ENCODE measurements at regions not wholly inside any gene's neighbourhood (a gene's known extent, or its start where the extent isn't known, plus 50 kb on each side); places are given as distances from the start of the nearest gene placed in this dataset.

DNA sequence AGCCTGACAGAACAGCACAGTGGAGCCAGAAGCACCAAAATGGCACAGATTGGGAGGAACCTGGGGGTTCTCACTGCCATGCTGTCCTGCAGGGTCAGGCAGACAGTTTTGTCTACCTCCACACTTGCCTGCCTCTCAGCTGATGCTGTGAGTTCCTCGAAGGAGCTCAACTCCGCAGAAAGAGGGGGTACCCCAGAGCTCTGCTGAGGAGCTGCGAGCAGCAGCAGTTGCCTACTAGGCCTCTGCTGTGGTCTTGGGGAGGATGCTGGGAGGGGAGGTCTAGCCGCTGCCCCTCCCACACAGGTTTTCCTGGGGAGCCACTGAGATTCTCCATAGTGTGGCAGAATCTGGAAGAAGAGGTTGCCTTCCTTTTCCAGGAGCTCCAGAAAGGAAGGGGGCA, 192.5 kb downstream of the FOXD2 start:
- no peaks in the 10 kb centered on the region for H3K9me3 ChIP-seq (ENCODE audit: low read length)
- H3K4me3 ChIP-seq (ENCODE audit: low read length) = no peak overlapping the region
- H2AFZ ChIP-seq (ENCODE audit: low read depth, low read length) = no peak overlapping the region
- no peaks in the 10 kb centered on the region for H3K27me3 ChIP-seq (ENCODE audit: insufficient read depth, low read length)
- H3K36me3 ChIP-seq (ENCODE audit: insufficient read depth, low read length) = no peaks in the 10 kb centered on the region
- H3K4me1 ChIP-seq (ENCODE audit: insufficient read depth, low read length) = no peaks in the 10 kb centered on the region

DNA sequence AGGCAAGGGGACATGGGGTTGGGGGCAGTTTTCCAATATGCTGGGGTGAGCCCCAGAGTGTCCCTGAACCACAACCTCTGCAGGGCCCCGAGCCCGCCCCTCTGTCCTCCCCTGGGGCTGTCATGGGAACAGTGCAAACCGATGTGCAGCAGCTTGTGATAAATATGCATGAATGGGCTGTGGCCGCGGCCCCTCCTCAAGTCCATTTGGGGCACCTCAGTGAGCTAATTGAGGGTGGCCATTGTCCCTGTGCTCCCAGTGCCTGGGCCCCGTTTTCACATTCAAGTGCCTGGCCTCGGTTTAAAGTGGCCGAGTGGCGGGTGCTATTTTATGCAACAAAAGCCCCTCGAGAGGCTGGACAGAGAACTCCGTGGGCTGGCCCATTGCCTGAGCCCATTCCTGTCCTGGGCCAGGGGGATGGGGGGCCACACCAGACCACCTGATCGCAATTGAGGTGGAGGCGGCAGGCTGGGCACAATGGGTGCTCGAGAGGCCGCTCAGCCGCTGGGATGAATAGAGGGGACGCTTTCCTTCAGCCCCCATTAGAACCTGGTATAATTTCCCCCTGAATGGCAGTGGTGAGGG, 193.7 kb downstream of the FOXD2 start:
- H3K9me3 ChIP-seq (ENCODE audit: low read length) = no peaks in the 10 kb centered on the region
- H2AFZ ChIP-seq (ENCODE audit: low read depth, low read length) = no peak overlapping the region
- H3K36me3 ChIP-seq (ENCODE audit: insufficient read depth, low read length) = no peaks in the 10 kb centered on the region
- no peaks in the 10 kb centered on the region for H3K4me1 ChIP-seq (ENCODE audit: insufficient read depth, low read length)
- no peak overlapping the region for H3K4me3 ChIP-seq (ENCODE audit: low read length)
- H3K27me3 ChIP-seq (ENCODE audit: insufficient read depth, low read length) = no peaks in the 10 kb centered on the region

DNA sequence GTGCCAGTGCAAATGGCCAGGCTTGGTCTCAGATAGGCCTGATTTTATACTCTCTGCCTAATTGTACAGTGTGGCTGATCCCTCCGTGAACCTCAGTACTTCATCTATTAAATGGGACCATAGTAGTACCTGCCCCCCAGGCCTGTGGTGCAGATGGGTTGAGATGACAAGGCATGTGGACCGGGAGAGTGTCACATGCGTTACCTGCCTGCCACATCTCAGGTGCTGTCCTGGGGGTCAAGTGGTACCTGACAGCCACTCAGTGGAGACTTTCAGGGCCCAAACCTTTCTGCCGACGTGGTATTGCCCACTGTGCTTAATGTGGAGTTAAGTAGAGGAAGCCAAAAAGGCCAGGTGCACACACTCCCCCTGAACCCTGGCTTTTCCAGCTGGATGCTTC, 197.3 kb downstream of the FOXD2 start:
- Histone ChIP-seq H3K27me3 (ENCODE audit: insufficient read depth, low read length) (no peaks in the 10 kb centered on the region), H2AFZ (ENCODE audit: low read depth, low read length) (no peak overlapping the region), H3K9me3 (ENCODE audit: low read length) (no peaks in the 10 kb centered on the region), H3K4me1 (ENCODE audit: insufficient read depth, low read length) (no peaks in the 10 kb centered on the region), H3K36me3 (ENCODE audit: insufficient read depth, low read length) (no peaks in the 10 kb centered on the region), H3K4me3 (ENCODE audit: low read length) (no peak overlapping the region)

DNA sequence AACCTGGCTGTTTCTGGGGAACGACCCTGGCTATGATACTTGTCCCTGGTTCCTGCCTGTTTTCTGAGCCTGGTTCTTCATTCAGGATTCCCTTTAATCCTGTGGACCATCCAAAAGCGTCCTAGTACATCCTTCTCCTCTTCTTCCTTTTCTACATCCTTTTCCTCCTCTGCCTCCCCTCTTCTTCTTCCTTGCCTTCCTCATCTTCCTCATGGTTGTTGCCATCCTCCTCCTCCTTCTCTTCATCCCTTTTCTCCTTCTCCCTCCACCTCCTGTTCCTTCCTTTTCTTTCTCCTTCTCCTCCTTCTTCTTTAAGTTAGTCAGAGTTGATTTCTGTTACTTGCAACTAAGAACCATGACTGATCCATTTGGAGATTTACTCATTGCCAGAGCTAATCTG, 197.8 kb downstream of the FOXD2 start:
- H3K9me3 ChIP-seq (ENCODE audit: low read length) = no peaks in the 10 kb centered on the region
- no peaks in the 10 kb centered on the region for H3K4me1 ChIP-seq (ENCODE audit: insufficient read depth, low read length)
- no peaks in the 10 kb centered on the region for H3K27me3 ChIP-seq (ENCODE audit: insufficient read depth, low read length)
- H2AFZ ChIP-seq (ENCODE audit: low read depth, low read length) = no peak overlapping the region
- H3K4me3 ChIP-seq (ENCODE audit: low read length) = no peak overlapping the region
- no peaks in the 10 kb centered on the region for H3K36me3 ChIP-seq (ENCODE audit: insufficient read depth, low read length)

- H3K4me3 ChIP-seq (ENCODE audit: low read length) = no peak overlapping the region
- H3K36me3 ChIP-seq (ENCODE audit: insufficient read depth, low read length) = no peaks in the 10 kb centered on the region
- no peaks in the 10 kb centered on the region for H3K4me1 ChIP-seq (ENCODE audit: insufficient read depth, low read length)
- no peak overlapping the region for H2AFZ ChIP-seq (ENCODE audit: low read depth, low read length)
- no peaks in the 10 kb centered on the region for H3K27me3 ChIP-seq (ENCODE audit: insufficient read depth, low read length)
- H3K9me3 ChIP-seq (ENCODE audit: low read length) = no peaks in the 10 kb centered on the region
Observed at GRCh38 chr1:47637111-47637685, 199.4 kb downstream of the FOXD2 start.

GRCh38 chr1:47638240-47638639, 200.4 kb downstream of the FOXD2 start:
- H3K27me3 ChIP-seq (ENCODE audit: insufficient read depth, low read length) = no peaks in the 10 kb centered on the region
- no peaks in the 10 kb centered on the region for H3K9me3 ChIP-seq (ENCODE audit: low read length)
- H2AFZ ChIP-seq (ENCODE audit: low read depth, low read length) = no peak overlapping the region
- H3K4me3 ChIP-seq (ENCODE audit: low read length) = no peak overlapping the region
- no peaks in the 10 kb centered on the region for H3K36me3 ChIP-seq (ENCODE audit: insufficient read depth, low read length)
- H3K4me1 ChIP-seq (ENCODE audit: insufficient read depth, low read length) = no peaks in the 10 kb centered on the region

GRCh38 chr1:47638713-47639112, 200.9 kb downstream of the FOXD2 start:
- no peak overlapping the region for H3K4me3 ChIP-seq (ENCODE audit: low read length)
- H3K27me3 ChIP-seq (ENCODE audit: insufficient read depth, low read length) = no peaks in the 10 kb centered on the region
- H2AFZ ChIP-seq (ENCODE audit: low read depth, low read length) = no peak overlapping the region
- no peaks in the 10 kb centered on the region for H3K36me3 ChIP-seq (ENCODE audit: insufficient read depth, low read length)
- no peaks in the 10 kb centered on the region for H3K9me3 ChIP-seq (ENCODE audit: low read length)
- no peaks in the 10 kb centered on the region for H3K4me1 ChIP-seq (ENCODE audit: insufficient read depth, low read length)

DNA sequence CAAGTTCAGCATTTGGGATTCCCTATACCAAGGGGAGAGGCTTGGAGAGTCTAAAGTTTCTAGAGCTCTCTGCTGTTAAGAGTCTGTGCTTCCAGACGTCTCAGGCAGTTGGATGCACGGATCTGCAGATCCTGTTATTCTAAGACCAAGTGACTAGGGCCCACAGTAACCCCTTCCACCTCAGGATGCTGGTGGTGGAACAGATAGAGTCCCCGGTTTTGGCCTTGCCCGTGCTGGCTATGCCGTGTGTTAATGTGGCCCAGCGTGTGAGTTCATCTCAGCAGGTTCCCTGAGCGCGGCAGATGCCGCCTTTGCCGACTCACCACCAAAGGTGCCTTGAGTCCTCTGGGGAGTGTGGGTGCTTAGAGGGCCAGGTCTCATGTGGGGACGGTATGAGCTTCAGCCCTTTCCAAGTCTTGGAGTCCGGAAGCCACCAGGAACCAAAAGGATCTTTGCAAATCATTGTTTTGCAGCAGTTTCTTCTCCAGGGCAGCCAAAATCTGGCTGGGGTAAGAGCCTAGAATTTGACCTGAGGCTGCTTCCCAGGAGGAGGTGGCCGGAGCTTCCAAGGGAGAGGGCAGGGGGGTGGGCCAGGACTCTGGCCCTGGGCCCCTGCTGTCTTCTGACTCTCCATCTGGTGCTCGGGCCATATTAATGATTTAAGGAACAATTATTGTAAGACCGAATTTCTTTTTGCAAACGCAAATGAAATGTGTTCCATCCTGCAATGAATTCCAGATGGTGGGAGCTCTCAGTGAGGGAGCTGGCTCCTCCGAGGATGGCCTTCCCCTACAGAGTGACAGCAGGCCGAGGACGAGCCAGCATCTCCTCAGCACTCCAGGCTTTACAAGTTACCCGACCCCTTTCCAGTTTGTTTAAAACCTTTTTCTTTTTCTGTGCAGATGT, 205.7 kb downstream of the FOXD2 start:
- H3K27me3 ChIP-seq (ENCODE audit: insufficient read depth, low read length) = no peaks in the 10 kb centered on the region
- H2AFZ ChIP-seq (ENCODE audit: low read depth, low read length) = no peak overlapping the region
- H3K36me3 ChIP-seq (ENCODE audit: insufficient read depth, low read length) = no peaks in the 10 kb centered on the region
- no peaks in the 10 kb centered on the region for H3K9me3 ChIP-seq (ENCODE audit: low read length)
- no peaks in the 10 kb centered on the region for H3K4me1 ChIP-seq (ENCODE audit: insufficient read depth, low read length)
- no peak overlapping the region for H3K4me3 ChIP-seq (ENCODE audit: low read length)

DNA sequence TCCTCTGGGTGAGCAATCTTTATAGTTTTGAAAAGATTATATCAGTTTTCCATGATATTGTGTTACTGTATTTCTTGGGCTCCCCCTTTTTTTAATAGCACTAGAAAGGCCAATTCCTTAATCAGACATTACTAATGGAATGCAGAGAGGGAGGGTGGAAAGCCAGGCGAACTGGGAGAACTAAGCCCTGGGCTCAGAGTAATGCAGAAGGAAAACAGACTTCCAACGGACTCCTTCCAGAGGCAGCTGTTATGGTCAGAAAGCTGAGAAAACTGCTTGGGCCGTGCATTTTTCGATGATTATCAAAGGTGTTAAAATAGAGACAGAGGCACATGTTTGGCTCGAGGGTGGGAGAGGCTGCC, 206.3 kb downstream of the FOXD2 start:
- H2AFZ ChIP-seq (ENCODE audit: low read depth, low read length) = no peak overlapping the region
- H3K9me3 ChIP-seq (ENCODE audit: low read length) = no peaks in the 10 kb centered on the region
- H3K27me3 ChIP-seq (ENCODE audit: insufficient read depth, low read length) = no peaks in the 10 kb centered on the region
- H3K36me3 ChIP-seq (ENCODE audit: insufficient read depth, low read length) = no peaks in the 10 kb centered on the region
- no peak overlapping the region for H3K4me3 ChIP-seq (ENCODE audit: low read length)
- H3K4me1 ChIP-seq (ENCODE audit: insufficient read depth, low read length) = no peaks in the 10 kb centered on the region

DNA sequence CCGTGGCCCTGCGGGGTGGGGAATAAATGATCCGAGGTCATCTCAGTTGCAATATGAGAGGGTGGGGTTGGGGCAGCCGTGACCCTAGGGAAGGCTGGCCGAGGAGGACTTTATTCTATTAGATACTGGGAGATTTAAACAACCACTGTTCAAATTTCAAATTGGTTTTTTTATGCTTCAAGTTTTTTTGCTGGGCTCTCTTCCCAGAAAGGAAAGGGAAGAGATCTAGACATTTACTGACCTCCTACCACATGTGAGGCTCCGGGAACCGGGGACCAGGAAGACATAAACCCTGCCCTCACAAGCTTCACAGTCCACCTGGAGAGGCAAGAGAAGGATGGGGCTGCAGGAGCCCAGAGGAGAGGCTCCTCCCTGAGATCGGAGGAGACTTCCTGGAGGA, 207.3 kb downstream of the FOXD2 start:
- no peaks in the 10 kb centered on the region for H3K4me1 ChIP-seq (ENCODE audit: insufficient read depth, low read length)
- no peaks in the 10 kb centered on the region for H3K27me3 ChIP-seq (ENCODE audit: insufficient read depth, low read length)
- no peaks in the 10 kb centered on the region for H3K36me3 ChIP-seq (ENCODE audit: insufficient read depth, low read length)
- H3K9me3 ChIP-seq (ENCODE audit: low read length) = no peaks in the 10 kb centered on the region
- no peak overlapping the region for H2AFZ ChIP-seq (ENCODE audit: low read depth, low read length)
- no peak overlapping the region for H3K4me3 ChIP-seq (ENCODE audit: low read length)

DNA sequence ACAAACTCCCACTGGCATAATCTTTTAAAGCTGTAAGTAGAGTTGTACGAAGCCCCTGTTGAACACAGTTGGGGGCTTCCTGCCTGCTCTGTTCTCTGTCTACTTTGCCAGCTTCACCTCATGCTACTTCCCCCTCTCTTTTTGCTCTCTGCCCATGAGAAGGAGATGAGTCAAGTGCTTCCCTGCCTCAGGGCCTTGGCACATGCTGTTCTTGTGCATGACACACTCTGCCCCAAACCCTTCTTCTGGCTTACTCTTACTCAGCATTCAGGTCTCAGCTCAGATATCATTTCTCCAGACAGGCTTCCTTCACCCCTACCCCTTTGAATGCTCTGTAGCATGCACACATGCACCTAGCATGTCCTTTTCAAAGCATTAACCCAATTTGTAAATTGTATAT, 208.8 kb downstream of the FOXD2 start:
- Histone ChIP-seq H3K36me3 (ENCODE audit: insufficient read depth, low read length) (no peaks in the 10 kb centered on the region), H3K4me3 (ENCODE audit: low read length) (no peak overlapping the region), H3K4me1 (ENCODE audit: insufficient read depth, low read length) (no peaks in the 10 kb centered on the region), H2AFZ (ENCODE audit: low read depth, low read length) (no peak overlapping the region), H3K9me3 (ENCODE audit: low read length) (no peaks in the 10 kb centered on the region), H3K27me3 (ENCODE audit: insufficient read depth, low read length) (no peaks in the 10 kb centered on the region)

DNA sequence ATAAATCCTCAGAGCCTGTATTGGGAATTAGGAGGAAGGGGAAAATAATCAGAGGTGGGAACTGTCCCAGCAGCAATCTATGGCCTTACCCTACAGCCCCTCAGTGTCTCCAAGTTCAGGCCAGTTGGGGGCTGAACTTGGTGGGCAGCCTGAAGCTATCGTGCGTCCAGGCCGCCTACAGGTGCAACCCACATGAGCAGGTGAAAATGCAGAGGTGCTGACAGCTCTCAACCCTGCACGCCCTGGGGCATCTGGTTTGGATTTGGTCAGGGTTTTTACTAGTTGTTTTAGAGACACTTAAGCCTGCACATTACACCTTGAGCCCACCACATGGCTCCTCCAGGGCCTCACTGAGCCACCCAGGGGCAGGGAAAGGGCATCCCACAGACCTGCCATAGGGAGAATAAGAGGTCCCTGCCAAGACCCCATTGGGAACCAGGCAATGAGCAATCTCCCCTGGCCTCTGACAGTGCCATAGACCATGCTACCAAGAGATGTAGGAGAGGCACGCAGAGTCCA, 209.5 kb downstream of the FOXD2 start:
- no peaks in the 10 kb centered on the region for H3K36me3 ChIP-seq (ENCODE audit: insufficient read depth, low read length)
- no peak overlapping the region for H2AFZ ChIP-seq (ENCODE audit: low read depth, low read length)
- no peaks in the 10 kb centered on the region for H3K4me1 ChIP-seq (ENCODE audit: insufficient read depth, low read length)
- no peaks in the 10 kb centered on the region for H3K9me3 ChIP-seq (ENCODE audit: low read length)
- no peak overlapping the region for H3K4me3 ChIP-seq (ENCODE audit: low read length)
- H3K27me3 ChIP-seq (ENCODE audit: insufficient read depth, low read length) = no peaks in the 10 kb centered on the region

- Histone ChIP-seq H3K4me3 (ENCODE audit: low read length) (no peak overlapping the region), H3K27me3 (ENCODE audit: insufficient read depth, low read length) (no peaks in the 10 kb centered on the region), H3K36me3 (ENCODE audit: insufficient read depth, low read length) (no peaks in the 10 kb centered on the region), H3K4me1 (ENCODE audit: insufficient read depth, low read length) (no peaks in the 10 kb centered on the region), H2AFZ (ENCODE audit: low read depth, low read length) (no peak overlapping the region), H3K9me3 (ENCODE audit: low read length) (no peaks in the 10 kb centered on the region)
Observed at GRCh38 chr1:47650205-47650604, 212.4 kb downstream of the FOXD2 start.
